ENCODE measurements at regions not wholly inside any gene's neighbourhood (a gene's known extent, or its start where the extent isn't known, plus 50 kb on each side); places are given as distances from the start of the nearest gene placed in this dataset.

DNA sequence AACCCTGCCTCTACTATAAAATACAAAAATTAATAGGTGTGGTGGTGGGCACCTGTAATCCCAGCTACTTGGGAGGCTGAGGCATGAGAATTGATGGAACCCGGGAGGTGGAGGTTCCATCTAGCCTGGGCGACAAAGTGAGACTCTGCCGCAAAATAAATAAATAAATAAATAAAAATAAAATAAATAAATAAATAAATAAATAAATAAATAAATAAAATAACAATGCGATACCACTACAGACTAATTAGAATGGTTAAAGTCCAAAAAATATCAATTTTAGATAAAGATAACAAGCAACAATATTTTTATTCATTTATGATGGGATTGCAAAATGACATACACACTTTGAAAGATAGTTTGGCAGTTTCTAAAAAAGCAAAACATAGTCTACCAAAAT, 1131.5 kb downstream of the SI start:
- no peak overlapping the region for H2AFZ ChIP-seq (ENCODE audit: insufficient read depth, low read depth, low read length, poor library complexity, severe bottlenecking)
- H3K4me3 Mint-ChIP-seq, result no peak overlapping the region
- no peaks in the 10 kb centered on the region for H3K27me3 Mint-ChIP-seq
- ChIA-PET CTCF (no interaction called here), POLR2A (no interaction called here)
- TF ChIP-seq EZH2 (IDR thresholded peaks at IDR 0.05; ENCODE audit: borderline replicate concordance, insufficient read depth, low read depth, low read length, poor library complexity, severe bottlenecking), result no peak
- TF ChIP-seq, protein P1, sequence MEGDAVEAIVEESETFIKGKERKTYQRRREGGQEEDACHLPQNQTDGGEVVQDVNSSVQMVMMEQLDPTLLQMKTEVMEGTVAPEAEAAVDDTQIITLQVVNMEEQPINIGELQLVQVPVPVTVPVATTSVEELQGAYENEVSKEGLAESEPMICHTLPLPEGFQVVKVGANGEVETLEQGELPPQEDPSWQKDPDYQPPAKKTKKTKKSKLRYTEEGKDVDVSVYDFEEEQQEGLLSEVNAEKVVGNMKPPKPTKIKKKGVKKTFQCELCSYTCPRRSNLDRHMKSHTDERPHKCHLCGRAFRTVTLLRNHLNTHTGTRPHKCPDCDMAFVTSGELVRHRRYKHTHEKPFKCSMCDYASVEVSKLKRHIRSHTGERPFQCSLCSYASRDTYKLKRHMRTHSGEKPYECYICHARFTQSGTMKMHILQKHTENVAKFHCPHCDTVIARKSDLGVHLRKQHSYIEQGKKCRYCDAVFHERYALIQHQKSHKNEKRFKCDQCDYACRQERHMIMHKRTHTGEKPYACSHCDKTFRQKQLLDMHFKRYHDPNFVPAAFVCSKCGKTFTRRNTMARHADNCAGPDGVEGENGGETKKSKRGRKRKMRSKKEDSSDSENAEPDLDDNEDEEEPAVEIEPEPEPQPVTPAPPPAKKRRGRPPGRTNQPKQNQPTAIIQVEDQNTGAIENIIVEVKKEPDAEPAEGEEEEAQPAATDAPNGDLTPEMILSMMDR (IDR thresholded peaks at IDR 0.05), result no peak
- no peak overlapping the region for H3K4me3 ChIP-seq (ENCODE audit: control extremely low read depth in 1 of 5, extremely low read depth in 1 of 5, insufficient read depth in 1 of 5, low read depth in 2 of 5, low read length in 4 of 5)
- H3K9me3 ChIP-seq (ENCODE audit: control extremely low read depth in 1 of 3, control insufficient read depth in 2 of 3, insufficient read depth in 1 of 3, low read length in 2 of 3), result no peaks in the 10 kb centered on the region
- DNase-seq (no peak), ATAC-seq (ENCODE audit: low read depth) (no peak)
- intact Hi-C loops (cut with micrococcal nuclease), result no loop called here
- H3K4me1 ChIP-seq (ENCODE audit: control insufficient read depth in 2 of 2, insufficient read depth in 2 of 2, low read length in 2 of 2), result no peaks in the 10 kb centered on the region
- no CpG with 5 or more reads among the region's 4 CpGs for WGBS (ENCODE audit: insufficient coverage)
- H3K9me3 Mint-ChIP-seq (ENCODE audit: insufficient read depth), result no peaks in the 10 kb centered on the region
- no peak overlapping the region for H3K27ac Mint-ChIP-seq
- H3K4me2 ChIP-seq (replicated peaks; ENCODE audit: low read depth, low read length, poor library complexity, severe bottlenecking), result no peak overlapping the region
- H3K9ac ChIP-seq (ENCODE audit: low read length), result no peak overlapping the region
- no peaks in the 10 kb centered on the region for H3K4me1 Mint-ChIP-seq
- no peaks in the 10 kb centered on the region for H3K36me3 ChIP-seq (replicated peaks in 1 of 2; ENCODE audit: control extremely low read depth in 1 of 2, control insufficient read depth in 1 of 2, extremely low read depth in 1 of 2, insufficient read depth in 2 of 2, low read length in 1 of 2)
- no peaks in the 10 kb centered on the region for H4K20me1 ChIP-seq (ENCODE audit: control insufficient read depth, insufficient read depth, low read length, poor library complexity, severe bottlenecking)
- no peaks in the 10 kb centered on the region for H3K79me2 ChIP-seq (ENCODE audit: control insufficient read depth, insufficient read depth, low read length)
- H3K27me3 ChIP-seq (replicated peaks in 1 of 4; ENCODE audit: control extremely low read depth in 1 of 4, control insufficient read depth in 3 of 4, insufficient read depth in 4 of 4, low read length in 3 of 4), result no peaks in the 10 kb centered on the region
- H3K27ac ChIP-seq (ENCODE audit: low read length in 2 of 2), result no peak overlapping the region

DNA sequence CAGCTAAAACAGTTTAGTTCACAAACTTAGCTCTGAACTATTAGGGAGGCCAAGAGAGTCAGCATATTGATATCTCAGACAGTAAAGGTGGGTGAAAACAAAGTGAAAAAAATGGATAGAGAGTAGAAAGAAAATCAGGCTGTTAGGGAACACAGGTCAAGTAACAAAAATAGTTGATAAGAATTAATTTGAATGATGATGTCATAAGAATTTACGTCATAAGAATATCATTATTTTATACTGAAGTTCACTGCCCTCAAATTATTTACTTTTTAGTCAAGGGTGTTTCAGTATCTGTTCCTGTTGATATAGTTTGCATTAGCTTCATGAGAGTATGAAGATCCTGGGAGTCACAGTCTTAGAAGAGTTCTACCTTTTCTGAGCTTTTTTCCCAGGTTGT, 1134.6 kb downstream of the SI start:
- intact Hi-C loops (cut with micrococcal nuclease), result no loop called here
- no peaks in the 10 kb centered on the region for H3K36me3 ChIP-seq (replicated peaks in 1 of 2; ENCODE audit: control extremely low read depth in 1 of 2, control insufficient read depth in 1 of 2, extremely low read depth in 1 of 2, insufficient read depth in 2 of 2, low read length in 1 of 2)
- no CpG with 5 or more reads among the region's 1 CpG for WGBS (ENCODE audit: insufficient coverage)
- no peaks in the 10 kb centered on the region for H3K4me1 ChIP-seq (ENCODE audit: control insufficient read depth in 2 of 2, insufficient read depth in 2 of 2, low read length in 2 of 2)
- no peaks in the 10 kb centered on the region for H3K79me2 ChIP-seq (ENCODE audit: control insufficient read depth, insufficient read depth, low read length)
- no peaks in the 10 kb centered on the region for H4K20me1 ChIP-seq (ENCODE audit: control insufficient read depth, insufficient read depth, low read length, poor library complexity, severe bottlenecking)
- Mint-ChIP-seq H3K27ac (no peak overlapping the region), H3K9me3 (ENCODE audit: insufficient read depth) (no peaks in the 10 kb centered on the region), H3K4me3 (no peak overlapping the region), H3K27me3 (no peaks in the 10 kb centered on the region), H3K4me1 (no peaks in the 10 kb centered on the region)
- no peak overlapping the region for H3K9ac ChIP-seq (ENCODE audit: low read length)
- H3K4me2 ChIP-seq (replicated peaks; ENCODE audit: low read depth, low read length, poor library complexity, severe bottlenecking), result no peak overlapping the region
- H3K9me3 ChIP-seq (ENCODE audit: control extremely low read depth in 1 of 3, control insufficient read depth in 2 of 3, insufficient read depth in 1 of 3, low read length in 2 of 3), result peaks cover 0 to 3% (median 0%) of the 10 kb centered on the region in 3 donors
- TF ChIP-seq, protein P1 (IDR thresholded peaks at IDR 0.05), result no peak
- TF ChIP-seq EZH2 (IDR thresholded peaks at IDR 0.05; ENCODE audit: borderline replicate concordance, insufficient read depth, low read depth, low read length, poor library complexity, severe bottlenecking), result no peak
- DNase-seq, result no peak
- POLR2A ChIA-PET, result no interaction called here
- no peak overlapping the region for H2AFZ ChIP-seq (ENCODE audit: insufficient read depth, low read depth, low read length, poor library complexity, severe bottlenecking)
- CTCF ChIA-PET, result no interaction called here
- no peak for ATAC-seq (ENCODE audit: low read depth)
- H3K27me3 ChIP-seq (replicated peaks in 1 of 4; ENCODE audit: control extremely low read depth in 1 of 4, control insufficient read depth in 3 of 4, insufficient read depth in 4 of 4, low read length in 3 of 4), result no peaks in the 10 kb centered on the region
- H3K4me3 ChIP-seq (ENCODE audit: control extremely low read depth in 1 of 5, extremely low read depth in 1 of 5, insufficient read depth in 1 of 5, low read depth in 2 of 5, low read length in 4 of 5), result no peak overlapping the region
- H3K27ac ChIP-seq (ENCODE audit: low read length in 2 of 2), result no peak overlapping the region

All from B cell (primary cell).